Endothelial cell of umbilical vein (primary cell): ENCODE measurements at regions not wholly inside any gene's neighbourhood (a gene's known extent, or its start where the extent isn't known, plus 50 kb on each side); places are given as distances from the start of the nearest gene placed in this dataset.

Experiments
- BruUV-seq: library from RNA; stranded (reverse); fragments of 400-500 nt; replicated peaks from 2 replicates; lab custom pipeline; 2021; lab: Mats Ljungman, UMichigan
- CTCF ChIA-PET: fragments of 300-600, 350-600 bp; sonication (Branson Sonifier 250); formaldehyde crosslinking; loops from one replicate; lab custom pipeline; 2021; ENCODE audit warnings: antibody characterized with exemption, inconsistent platforms; lab: Charles Lee
- POLR2A ChIA-PET: fragments of 300-600, 350-600 bp; sonication (Branson Sonifier 250); formaldehyde crosslinking; loops from one replicate; lab custom pipeline; 2021; ENCODE audit warnings: antibody characterized with exemption, inconsistent platforms; lab: Charles Lee
- DNase-seq: peaks from one replicate; pipeline ENCODE4 v3.0.0-alpha.2; 2011; ENCODE audit warnings: low read depth, low spot score
- FAIRE-seq: peaks from 2 replicates; lab custom pipeline; 2011; peaks lifted over from hg19 to GRCh38; lab: Jason Lieb, UNC
- H2AFZ ChIP-seq: 2 replicates; pipeline ENCODE4 v1.6.0; 2012; ENCODE audit warnings: low read depth, low read length, control low read depth, inconsistent platforms
- H3K27ac ChIP-seq: 2 replicates; pipeline ENCODE4 v1.5.1; 2011; ENCODE audit warnings: low read depth, mild to moderate bottlenecking, control low read depth, low read length, moderate library complexity; ENCODE audit not compliant: insufficient read depth
- H3K27me3 ChIP-seq, 2 experiments: 2 replicates each; pipeline versions ENCODE4 v1.6.0 to v1.6.1; 2011; ENCODE audit warnings: low read length in 2 of 2, mixed read lengths in 1 of 2; ENCODE audit not compliant: control insufficient read depth in 2 of 2, insufficient read depth in 2 of 2
- H3K36me3 ChIP-seq, 2 experiments: 2 replicates in 1 of 2; 3 replicates in 1 of 2; pipeline ENCODE4 v1.5.1; 2011; ENCODE audit warnings: low read length in 2 of 2, mild to moderate bottlenecking in 1 of 2, moderate library complexity in 1 of 2; ENCODE audit not compliant: control insufficient read depth in 2 of 2, insufficient read depth in 2 of 2; ENCODE audit errors: extremely low read depth in 1 of 2
- H3K4me1 ChIP-seq: 3 replicates; pipeline ENCODE4 v1.5.1; 2011; ENCODE audit warnings: mild to moderate bottlenecking, low read length; ENCODE audit not compliant: control insufficient read depth, insufficient read depth; ENCODE audit errors: extremely low read depth
- H3K4me2 ChIP-seq: 2 replicates; pipeline ENCODE4 v1.6.1; 2011; ENCODE audit warnings: low read length, control low read depth, mixed read lengths; ENCODE audit not compliant: insufficient read depth
- H3K4me3 ChIP-seq, 3 experiments: fragments of 200-600 bp in 1 of 3; sonication (generic), shearing (Covaris generic) in 1 of 3; replicated peaks in 1 of 3; 2 replicates each; pipeline ENCODE4 v1.5.1; 2011 to 2016; ENCODE audit warnings: control low read depth in 3 of 3, low read length in 3 of 3, mild to moderate bottlenecking in 2 of 3, inconsistent platforms in 1 of 3, low read depth in 1 of 3, moderate library complexity in 1 of 3; ENCODE audit not compliant: insufficient read depth in 1 of 3
- H3K79me2 ChIP-seq: 2 replicates; pipeline ENCODE4 v1.6.0; 2012; ENCODE audit warnings: low read length, inconsistent platforms; ENCODE audit not compliant: control insufficient read depth, insufficient read depth
- H3K9ac ChIP-seq: replicated peaks from 2 replicates; pipeline ENCODE3; 2011; ENCODE audit warnings: low read length, control low read depth; ENCODE audit not compliant: insufficient read depth; ENCODE audit errors: extremely low read depth
- H3K9me1 ChIP-seq: replicated peaks from 3 replicates; pipeline ENCODE4 v1.6.0; 2011; ENCODE audit warnings: mild to moderate bottlenecking, low read length; ENCODE audit not compliant: control insufficient read depth, insufficient read depth; ENCODE audit errors: extremely low read depth
- H3K9me3 ChIP-seq: replicated peaks from 2 replicates; pipeline ENCODE4 v1.5.1; 2012; ENCODE audit warnings: low read length, inconsistent platforms; ENCODE audit not compliant: control insufficient read depth, insufficient read depth
- H4K20me1 ChIP-seq: replicated peaks from 2 replicates; pipeline ENCODE3; 2011; ENCODE audit warnings: mild to moderate bottlenecking, low read length; ENCODE audit not compliant: control insufficient read depth, insufficient read depth; ENCODE audit errors: extremely low read depth
- EZH2 ChIP-seq: IDR thresholded peaks from 2 replicates; pipeline ENCODE4 v1.6.1; 2012; ENCODE audit warnings: borderline replicate concordance, low read depth, mild to moderate bottlenecking, moderate library complexity, low read length, inconsistent platforms; ENCODE audit not compliant: severe bottlenecking
- FOS ChIP-seq: IDR thresholded peaks from 2 replicates; pipeline ENCODE4 v1.6.1; 2011; ENCODE audit warnings: mild to moderate bottlenecking, low read length, moderate library complexity, borderline replicate concordance; ENCODE audit not compliant: insufficient read depth
- GATA2 ChIP-seq: IDR thresholded peaks from 2 replicates; pipeline ENCODE4 v1.7.0; 2011; ENCODE audit warnings: low read depth, mild to moderate bottlenecking, moderate library complexity, mixed read lengths, low read length; ENCODE audit not compliant: insufficient read length, insufficient read depth
- JUN ChIP-seq: IDR thresholded peaks from 2 replicates; pipeline ENCODE4 v1.6.1; 2011; ENCODE audit warnings: borderline replicate concordance, low read depth; ENCODE audit not compliant: insufficient read length, insufficient read depth
- MYC ChIP-seq: IDR thresholded peaks from one replicate; pipeline ENCODE4 v1.6.1; 2011; ENCODE audit warnings: mild to moderate bottlenecking, low read depth, low read length
- POLR2A ChIP-seq: IDR thresholded peaks from 2 replicates; pipeline ENCODE4 v1.6.1; 2012; ENCODE audit warnings: low read depth, mild to moderate bottlenecking, control low read depth, low read length
- POLR2AphosphoS5 ChIP-seq: IDR thresholded peaks from 2 replicates; pipeline ENCODE4 v1.6.1; 2012; ENCODE audit warnings: low read depth, mild to moderate bottlenecking, control low read depth, low read length, moderate library complexity; ENCODE audit not compliant: insufficient read depth
- dilution Hi-C: fragments of 300-500 bp; cut with MboI; formaldehyde crosslinking; loops from one replicate; pipeline ENCODE4 v1.15.0; 2019; ENCODE audit warnings: low sequenced_read_pairs; ENCODE audit not compliant: extremely low pct_ligation_motif_present
- intact Hi-C: fragments of 100-400 bp; cut with micrococcal nuclease; formaldehyde crosslinking; loops from one replicate; pipeline ENCODE4 v1.10.0; 2022
- TF ChIP-seq, protein P1 (sequence below), 2 donors: IDR thresholded peaks; 1 replicate in 1 of 2; 2 replicates in 1 of 2; pipeline ENCODE4 v1.5.1; 2011; ENCODE audit warnings: low read length in 2 of 2, mild to moderate bottlenecking in 2 of 2, moderate library complexity in 2 of 2, control low read depth in 1 of 2, inconsistent platforms in 1 of 2, low read depth in 1 of 2; ENCODE audit not compliant: insufficient read depth in 1 of 2; ENCODE audit errors: extremely low read depth in 1 of 2
- TF ChIP-seq, protein P2 (sequence below): IDR thresholded peaks from 2 replicates; pipeline ENCODE4 v1.6.1; 2011; ENCODE audit not compliant: insufficient read depth, insufficient read length

DNA sequence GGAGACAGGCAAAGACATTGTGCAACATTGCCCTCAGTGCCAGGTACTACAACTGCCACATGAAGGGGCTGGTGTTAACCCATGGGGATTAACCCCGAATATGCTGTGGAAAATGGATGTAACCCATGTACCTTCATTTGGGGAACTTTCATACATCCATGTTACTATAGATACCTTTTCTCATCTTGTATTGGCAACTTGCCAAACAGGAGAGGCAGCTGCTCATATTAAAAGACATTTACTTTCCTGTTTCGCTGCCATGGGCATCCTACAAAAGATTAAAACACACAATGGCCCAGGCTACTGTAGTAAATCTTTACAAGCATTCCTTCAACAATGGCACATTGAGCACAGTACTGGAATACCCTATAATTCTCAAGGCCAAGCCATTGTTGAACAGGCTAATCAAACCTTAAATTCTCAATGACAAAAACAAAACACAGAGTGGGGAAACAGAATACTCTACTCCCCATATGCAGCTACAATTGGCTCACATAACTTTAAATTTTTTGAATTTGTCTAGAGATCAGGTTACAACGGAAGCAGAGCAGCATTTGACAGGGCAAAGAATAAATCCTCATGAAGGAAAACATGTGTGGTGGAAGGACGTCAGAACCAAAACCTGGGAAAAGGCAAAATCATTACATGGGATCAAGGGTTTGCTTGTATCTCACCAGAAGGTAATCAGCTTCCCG lies 1723.5 kb upstream of the LRRTM1 start:
- Histone ChIP-seq H3K4me2 (no peak overlapping the region), H2AFZ (no peak overlapping the region), H3K79me2 (no peaks in the 10 kb centered on the region), H3K27me3 (no peaks in the 10 kb centered on the region), H3K4me1 (no peaks in the 10 kb centered on the region), H3K36me3 (no peaks in the 10 kb centered on the region), H3K9me3 (no peaks in the 10 kb centered on the region), H4K20me1 (no peaks in the 10 kb centered on the region), H3K9ac (no peak overlapping the region), H3K9me1 (no peaks in the 10 kb centered on the region), H3K27ac (no peak overlapping the region), H3K4me3 (no peak overlapping the region)
- ChIA-PET CTCF (no interaction called here), POLR2A (no interaction called here)
- intact Hi-C loops (no loop called here), dilution Hi-C loops (no loop called here)
- BruUV-seq: no TSS peak
- DNase-seq (no peak), FAIRE-seq (no peak)
- TF ChIP-seq MYC: no peak
- no peak for TF ChIP-seq POLR2AphosphoS5
- TF ChIP-seq POLR2A: no peak
- TF ChIP-seq JUN: no peak
- no peak for TF ChIP-seq GATA2
- no peak for TF ChIP-seq EZH2
- TF ChIP-seq, protein P1, sequence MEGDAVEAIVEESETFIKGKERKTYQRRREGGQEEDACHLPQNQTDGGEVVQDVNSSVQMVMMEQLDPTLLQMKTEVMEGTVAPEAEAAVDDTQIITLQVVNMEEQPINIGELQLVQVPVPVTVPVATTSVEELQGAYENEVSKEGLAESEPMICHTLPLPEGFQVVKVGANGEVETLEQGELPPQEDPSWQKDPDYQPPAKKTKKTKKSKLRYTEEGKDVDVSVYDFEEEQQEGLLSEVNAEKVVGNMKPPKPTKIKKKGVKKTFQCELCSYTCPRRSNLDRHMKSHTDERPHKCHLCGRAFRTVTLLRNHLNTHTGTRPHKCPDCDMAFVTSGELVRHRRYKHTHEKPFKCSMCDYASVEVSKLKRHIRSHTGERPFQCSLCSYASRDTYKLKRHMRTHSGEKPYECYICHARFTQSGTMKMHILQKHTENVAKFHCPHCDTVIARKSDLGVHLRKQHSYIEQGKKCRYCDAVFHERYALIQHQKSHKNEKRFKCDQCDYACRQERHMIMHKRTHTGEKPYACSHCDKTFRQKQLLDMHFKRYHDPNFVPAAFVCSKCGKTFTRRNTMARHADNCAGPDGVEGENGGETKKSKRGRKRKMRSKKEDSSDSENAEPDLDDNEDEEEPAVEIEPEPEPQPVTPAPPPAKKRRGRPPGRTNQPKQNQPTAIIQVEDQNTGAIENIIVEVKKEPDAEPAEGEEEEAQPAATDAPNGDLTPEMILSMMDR (IDR thresholded peaks at IDR 0.05; ENCODE audit: extremely low read depth in 1 of 2, insufficient read depth in 1 of 2, low read depth in 1 of 2, low read length in 2 of 2): no peak
- no peak for TF ChIP-seq FOS
- TF ChIP-seq, protein P2, sequence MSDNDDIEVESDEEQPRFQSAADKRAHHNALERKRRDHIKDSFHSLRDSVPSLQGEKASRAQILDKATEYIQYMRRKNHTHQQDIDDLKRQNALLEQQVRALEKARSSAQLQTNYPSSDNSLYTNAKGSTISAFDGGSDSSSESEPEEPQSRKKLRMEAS: no peak
